BE2C (cell line): ENCODE measurements at regions not wholly inside any gene's neighbourhood (a gene's known extent, or its start where the extent isn't known, plus 50 kb on each side); places are given as distances from the start of the nearest gene placed in this dataset.

Experiments
- DNase-seq: peaks from one replicate; pipeline ENCODE4 v3.0.0-alpha.2; 2020
- H3K27me3 ChIP-seq: fragments of 250-450 bp; sonication (Bioruptor Pico); 2 replicates; pipeline ENCODE4 v1.5.1; 2020; ENCODE audit warnings: mild to moderate bottlenecking
- H3K36me3 ChIP-seq: fragments of 250-450 bp; sonication (Bioruptor Pico); 2 replicates; pipeline ENCODE4 v1.5.1; 2020; ENCODE audit warnings: mild to moderate bottlenecking
- H3K4me1 ChIP-seq: fragments of 250-450 bp; sonication (Bioruptor Pico); 2 replicates; pipeline ENCODE4 v1.5.1; 2020
- H3K4me3 ChIP-seq: 2 replicates; pipeline ENCODE4 v1.5.1; 2011; ENCODE audit warnings: low read depth, low read length
- H3K9me3 ChIP-seq: fragments of 250-450 bp; sonication (Bioruptor Pico); 2 replicates; pipeline ENCODE4 v1.5.1; 2020
- TF ChIP-seq, protein P1 (sequence below): IDR thresholded peaks from 2 replicates; pipeline ENCODE4 v1.5.1; 2012; ENCODE audit warnings: mild to moderate bottlenecking, low read depth, low read length

DNA sequence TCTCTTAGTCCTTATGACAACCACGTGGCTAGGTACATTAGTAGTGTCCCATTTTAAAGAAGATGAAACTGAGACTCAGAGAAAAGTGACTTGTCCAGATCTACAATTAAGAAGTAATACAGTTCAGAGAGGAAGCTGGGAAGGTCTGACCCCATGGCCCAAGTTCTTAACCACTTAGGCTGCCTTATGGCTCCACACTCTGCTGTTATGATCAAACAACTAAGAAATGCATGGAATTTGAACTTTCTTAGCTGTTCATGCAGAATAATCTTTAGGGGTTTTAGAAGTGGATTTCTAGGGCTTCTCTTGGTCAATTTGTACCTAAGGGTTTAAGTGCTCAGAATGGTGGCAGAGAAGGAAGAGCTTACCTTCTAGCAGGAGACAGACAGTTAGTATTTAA is 128.0 kb upstream of the MSX2 start:
- Histone ChIP-seq H3K27me3 (no peaks in the 10 kb centered on the region), H3K4me3 (no peak overlapping the region), H3K36me3 (no peaks in the 10 kb centered on the region), H3K4me1 (no peaks in the 10 kb centered on the region), H3K9me3 (no peaks in the 10 kb centered on the region)
- TF ChIP-seq, protein P1, sequence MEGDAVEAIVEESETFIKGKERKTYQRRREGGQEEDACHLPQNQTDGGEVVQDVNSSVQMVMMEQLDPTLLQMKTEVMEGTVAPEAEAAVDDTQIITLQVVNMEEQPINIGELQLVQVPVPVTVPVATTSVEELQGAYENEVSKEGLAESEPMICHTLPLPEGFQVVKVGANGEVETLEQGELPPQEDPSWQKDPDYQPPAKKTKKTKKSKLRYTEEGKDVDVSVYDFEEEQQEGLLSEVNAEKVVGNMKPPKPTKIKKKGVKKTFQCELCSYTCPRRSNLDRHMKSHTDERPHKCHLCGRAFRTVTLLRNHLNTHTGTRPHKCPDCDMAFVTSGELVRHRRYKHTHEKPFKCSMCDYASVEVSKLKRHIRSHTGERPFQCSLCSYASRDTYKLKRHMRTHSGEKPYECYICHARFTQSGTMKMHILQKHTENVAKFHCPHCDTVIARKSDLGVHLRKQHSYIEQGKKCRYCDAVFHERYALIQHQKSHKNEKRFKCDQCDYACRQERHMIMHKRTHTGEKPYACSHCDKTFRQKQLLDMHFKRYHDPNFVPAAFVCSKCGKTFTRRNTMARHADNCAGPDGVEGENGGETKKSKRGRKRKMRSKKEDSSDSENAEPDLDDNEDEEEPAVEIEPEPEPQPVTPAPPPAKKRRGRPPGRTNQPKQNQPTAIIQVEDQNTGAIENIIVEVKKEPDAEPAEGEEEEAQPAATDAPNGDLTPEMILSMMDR: no peak
- no peak for DNase-seq

DNA sequence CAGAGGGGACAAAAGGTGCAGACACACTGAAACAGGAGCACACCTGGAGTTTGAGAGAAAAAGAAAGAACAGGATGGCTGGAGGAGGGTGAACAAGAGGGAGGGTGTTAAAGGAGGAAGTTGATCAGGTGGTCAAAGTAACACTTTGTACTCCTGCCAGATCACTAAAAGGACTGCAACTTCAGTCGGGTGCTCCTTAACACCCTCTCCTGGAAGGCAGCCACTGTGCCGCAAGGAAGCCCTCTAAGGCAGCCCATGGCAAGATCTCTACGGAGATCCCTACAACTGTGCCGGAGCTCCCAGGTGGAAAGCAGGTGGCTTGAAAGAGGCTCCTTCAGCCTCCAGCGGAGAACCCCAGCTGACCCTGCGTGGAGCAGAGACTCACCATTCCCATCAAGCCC is 124.4 kb upstream of the MSX2 start:
- no peaks in the 10 kb centered on the region for H3K36me3 ChIP-seq
- no peak overlapping the region for H3K4me3 ChIP-seq
- H3K9me3 ChIP-seq: 0 out of 2 replicates have a peak, but pooled peaks cover 2% of the 10 kb centered on the region
- no peak for DNase-seq
- no peaks in the 10 kb centered on the region for H3K4me1 ChIP-seq
- TF ChIP-seq, protein P1: no peak
- no peaks in the 10 kb centered on the region for H3K27me3 ChIP-seq

DNA sequence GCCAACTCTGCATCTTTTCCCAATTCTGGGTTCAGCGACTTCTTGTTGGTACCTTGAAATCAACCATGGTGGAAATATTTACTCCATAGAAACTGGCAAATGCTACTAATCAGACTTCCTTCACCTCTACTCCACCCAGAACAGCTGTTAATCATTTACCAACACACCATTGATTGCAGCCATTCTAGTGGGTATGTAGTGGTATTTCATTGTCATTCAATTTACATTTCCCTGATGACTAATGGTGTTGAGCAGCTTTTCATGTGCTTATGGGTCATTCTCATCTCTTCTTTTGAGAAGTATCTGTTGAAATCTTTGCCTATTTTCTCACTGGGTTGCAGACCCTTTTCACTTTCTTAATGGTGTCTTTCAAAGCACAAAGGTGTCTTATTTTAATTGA is 122.4 kb upstream of the MSX2 start:
- Histone ChIP-seq H3K36me3 (no peaks in the 10 kb centered on the region), H3K4me1 (no peaks in the 10 kb centered on the region), H3K9me3 (0 out of 2 replicates have a peak, but pooled peaks cover 2% of the 10 kb centered on the region), H3K4me3 (no peak overlapping the region), H3K27me3 (no peaks in the 10 kb centered on the region)
- DNase-seq: no peak
- TF ChIP-seq, protein P1: no peak

DNA sequence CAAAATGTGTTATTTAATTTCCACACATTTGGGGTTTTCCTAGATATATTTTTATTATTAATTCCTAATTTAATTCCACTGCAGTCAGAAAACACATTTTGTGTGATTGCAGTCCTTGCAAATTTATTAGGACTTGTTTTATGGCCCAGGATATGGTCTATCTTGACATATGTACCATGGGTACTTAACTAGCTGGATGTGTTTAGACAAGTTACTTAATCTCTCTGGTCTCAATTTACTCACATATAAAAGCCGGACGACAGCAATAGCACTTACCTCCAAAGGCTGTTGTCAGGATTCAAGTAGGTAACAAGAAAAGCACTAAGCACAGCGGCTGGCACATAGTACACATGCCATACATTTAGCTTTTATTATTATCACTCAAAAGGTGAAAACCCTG is 118.2 kb upstream of the MSX2 start:
- 0 out of 2 replicates have a peak, but pooled peaks cover 3% of the 10 kb centered on the region for H3K4me1 ChIP-seq
- H3K36me3 ChIP-seq: no peaks in the 10 kb centered on the region
- TF ChIP-seq, protein P1: no peak
- no peak for DNase-seq
- no peaks in the 10 kb centered on the region for H3K27me3 ChIP-seq
- no peak overlapping the region for H3K4me3 ChIP-seq
- 0 out of 2 replicates have a peak, but pooled peaks cover 2% of the 10 kb centered on the region for H3K9me3 ChIP-seq

GRCh38 chr5:174606646-174607045 is 117.7 kb upstream of the MSX2 start:
- Histone ChIP-seq H3K27me3 (no peaks in the 10 kb centered on the region), H3K4me1 (0 out of 2 replicates have a peak, but pooled peaks cover 3% of the 10 kb centered on the region), H3K9me3 (0 out of 2 replicates have a peak, but pooled peaks cover 2% of the 10 kb centered on the region), H3K4me3 (no peak overlapping the region), H3K36me3 (no peaks in the 10 kb centered on the region)
- TF ChIP-seq, protein P1: no peak
- no peak for DNase-seq

- TF ChIP-seq, protein P1: no peak
Measured at GRCh38 chr5:174607205-174607604, 117.2 kb upstream of the MSX2 start.

More at GRCh38 chr5:174607205-174607604, 117.2 kb upstream of the MSX2 start:
- no peaks in the 10 kb centered on the region for H3K36me3 ChIP-seq
- H3K9me3 ChIP-seq: 0 out of 2 replicates have a peak, but pooled peaks cover 2% of the 10 kb centered on the region
- peaks cover 3% of the 10 kb centered on the region; the same call in 1 of the 2 replicates for H3K4me1 ChIP-seq
- DNase-seq: no peak
- no peaks in the 10 kb centered on the region for H3K27me3 ChIP-seq
- no peak overlapping the region for H3K4me3 ChIP-seq
